Right hindlimb (tissue), 1 donor: ENCODE measurements at regions not wholly inside any gene's neighbourhood (a gene's known extent, or its start where the extent isn't known, plus 50 kb on each side); places are given as distances from the start of the nearest gene placed in this dataset.
"Not testable (repeated sequence)": the region's sequence is repeated elsewhere in the genome, so short reads cannot be mapped to it uniquely, and the experiment has no call there.

Source experiments
- DNase-seq: peaks from one replicate; pipeline ENCODE4 v3.0.0-alpha.2; 2018

DNA sequence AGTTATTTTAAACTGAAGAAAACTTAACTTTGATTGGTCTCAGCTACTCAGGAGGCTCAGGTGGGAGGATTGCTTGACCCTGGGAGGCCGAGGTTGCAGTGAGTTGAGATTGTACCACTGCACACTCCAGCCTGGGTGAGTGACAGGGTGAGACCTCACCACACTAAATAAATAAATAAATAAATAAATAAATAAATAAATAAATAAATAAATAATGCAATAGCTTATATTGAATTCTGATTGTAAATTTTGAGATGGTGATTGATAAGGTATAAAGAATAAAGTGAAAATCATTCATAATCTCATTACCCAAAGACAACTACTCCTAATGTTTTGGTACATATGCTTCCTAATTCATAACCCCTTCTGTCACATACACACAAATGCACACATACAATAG, 58.1 kb downstream of the TUBA3C start:
- no peak for DNase-seq

DNA sequence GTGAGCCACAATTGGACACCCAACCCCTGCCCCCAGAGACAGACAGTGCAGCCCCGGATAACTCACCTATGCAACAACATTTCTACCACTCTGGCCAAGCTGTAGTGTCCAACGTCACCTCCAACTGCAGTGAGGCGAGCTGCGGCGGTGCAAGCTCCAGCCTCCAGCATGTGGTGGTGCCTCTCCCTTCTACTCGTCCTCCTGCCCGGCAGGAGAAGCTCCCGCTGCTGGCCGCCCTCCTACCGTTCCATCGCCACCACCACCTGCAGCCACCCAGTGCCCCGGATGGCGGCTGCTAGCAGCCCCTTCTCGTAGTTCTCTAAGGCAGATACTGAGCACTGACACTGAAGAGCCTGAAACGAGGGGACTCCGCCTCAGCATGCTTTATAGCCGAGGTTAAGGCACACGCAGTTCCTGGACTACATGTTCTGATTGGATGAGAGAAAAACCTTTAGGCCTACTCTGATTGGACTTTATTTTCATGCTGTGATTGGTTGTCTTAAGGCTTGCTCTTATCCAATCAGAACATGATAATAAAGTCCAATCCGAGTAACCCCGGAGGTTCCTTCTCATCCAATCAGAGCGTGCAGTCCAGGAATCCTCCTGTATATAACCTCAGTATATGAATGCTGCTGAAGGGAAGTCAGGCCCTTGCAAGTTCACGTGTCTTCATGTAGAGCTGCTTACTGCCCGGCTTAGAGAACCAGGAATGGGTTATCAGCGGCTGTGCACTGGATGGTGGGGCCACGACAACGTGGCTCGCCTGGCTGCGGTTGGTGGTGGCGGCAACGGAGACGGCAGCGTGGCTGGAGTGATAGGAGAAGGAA, 63.5 kb downstream of the TUBA3C start:
- no peak for DNase-seq

DNA sequence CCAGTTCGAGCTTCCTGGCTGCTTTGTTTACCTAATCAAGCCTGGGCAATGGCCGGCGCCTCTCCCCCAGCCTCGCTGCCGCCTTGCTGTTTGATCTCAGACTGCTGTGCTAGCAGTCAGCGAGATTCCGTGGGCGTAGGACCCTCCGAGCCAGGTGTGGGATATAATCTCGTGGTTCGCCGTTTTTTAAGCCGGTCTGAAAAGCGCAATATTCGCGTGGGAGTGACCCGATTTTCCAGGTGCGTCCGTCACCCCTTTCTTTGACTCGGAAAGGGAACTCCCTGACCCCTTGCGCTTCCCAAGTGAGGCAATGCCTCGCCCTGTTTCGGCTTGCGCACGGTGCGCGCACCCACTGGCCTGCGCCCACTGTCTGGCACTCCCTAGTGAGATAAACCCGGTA, 72.4 kb downstream of the TUBA3C start:
- not testable (repeated sequence) for DNase-seq

DNA sequence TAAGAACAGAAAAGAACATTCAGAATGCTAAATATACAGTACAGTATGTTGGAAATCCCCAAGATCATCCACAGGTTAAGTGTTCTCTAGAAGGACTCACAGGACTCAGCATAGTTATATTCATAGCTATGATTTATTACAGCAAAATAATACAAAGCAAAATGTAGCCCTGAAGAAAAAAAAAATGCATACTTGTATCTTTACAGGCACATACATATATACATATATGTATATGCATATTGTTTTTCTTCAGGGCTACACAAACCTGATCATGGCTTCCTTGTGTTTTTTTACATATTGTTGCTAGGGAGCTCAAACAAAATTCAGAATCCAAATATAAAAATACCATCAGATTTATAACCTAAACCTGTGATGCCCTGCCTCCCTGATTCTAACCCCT, 78.5 kb downstream of the TUBA3C start:
- DNase-seq = no peak

DNA sequence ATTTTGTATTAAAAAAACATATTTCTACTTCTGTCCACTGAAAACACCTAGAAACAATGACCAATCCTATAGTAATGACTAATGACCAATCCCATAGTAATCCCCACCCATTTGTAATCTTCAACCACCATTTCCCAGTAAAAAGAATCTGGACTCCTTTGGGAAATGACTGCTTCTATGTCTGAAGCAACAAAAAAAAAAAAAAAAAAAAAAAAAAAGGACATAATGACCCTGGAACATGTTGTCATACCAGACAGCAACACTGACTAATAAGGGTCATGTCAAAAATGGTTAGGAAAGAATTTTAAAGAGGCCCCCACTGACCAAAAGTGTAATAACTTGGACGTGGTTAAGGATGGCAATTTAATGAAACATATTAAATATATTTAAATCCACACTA, 88.3 kb downstream of the TUBA3C start:
- no peak for DNase-seq

DNA sequence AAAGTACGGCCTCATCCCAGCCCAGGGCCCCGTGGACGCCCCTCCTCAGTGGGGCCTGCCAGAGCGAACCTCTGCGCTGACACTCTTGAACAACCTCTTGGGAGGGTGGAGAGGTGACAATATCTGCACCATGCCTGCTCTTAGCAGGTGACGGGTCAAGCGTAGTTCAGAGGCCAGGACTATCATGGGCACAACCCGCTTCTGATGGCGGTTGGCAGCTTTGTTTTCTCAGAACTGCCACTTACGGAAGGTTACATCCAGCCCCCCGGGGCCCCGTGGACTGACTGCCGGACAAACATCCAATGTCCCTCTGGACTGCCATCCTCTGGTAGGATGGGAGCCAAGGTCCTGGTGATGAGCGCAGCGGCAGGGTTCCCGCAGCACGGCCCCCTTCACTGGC, 91.1 kb downstream of the TUBA3C start:
- no peak for DNase-seq

DNA sequence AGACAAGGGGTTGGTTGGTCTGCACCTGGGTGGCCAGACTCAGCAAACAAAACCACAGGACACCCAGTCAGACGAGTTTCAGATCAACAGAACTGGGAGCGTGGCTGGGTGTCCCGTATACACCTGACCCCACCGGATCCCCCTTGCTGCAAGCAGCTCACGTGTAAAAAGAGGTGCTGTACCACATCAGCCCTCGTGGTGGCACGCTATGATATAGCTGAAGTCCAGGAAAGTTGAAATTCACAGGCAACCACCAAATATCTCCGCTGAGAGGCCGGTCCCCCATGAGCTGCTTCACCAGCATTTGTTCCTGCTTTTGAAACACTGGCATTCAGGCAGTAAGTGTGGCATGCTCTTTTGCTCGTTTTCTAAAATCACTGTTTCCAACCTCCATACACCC, 92.3 kb downstream of the TUBA3C start:
- DNase-seq = no peak

DNA sequence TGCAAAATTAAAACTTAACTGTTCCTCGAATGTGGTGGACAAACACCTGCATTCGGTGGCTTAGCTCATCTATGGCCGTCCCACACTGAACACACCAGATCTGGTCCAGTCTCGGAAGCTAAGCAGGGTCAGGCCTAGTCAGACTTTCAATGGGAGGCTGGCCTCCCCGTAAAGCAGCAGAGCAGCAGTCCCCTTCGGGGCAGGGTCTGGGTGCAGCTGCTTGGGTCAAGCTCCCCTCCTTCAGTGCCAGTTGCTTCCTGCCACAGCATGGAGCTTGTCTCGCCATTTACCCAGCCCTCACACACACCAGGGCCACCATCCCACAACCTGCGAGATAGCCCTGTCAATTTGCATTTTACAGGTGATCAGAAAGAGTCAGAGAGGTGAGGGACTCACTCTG, 93.2 kb downstream of the TUBA3C start:
- no peak for DNase-seq

DNA sequence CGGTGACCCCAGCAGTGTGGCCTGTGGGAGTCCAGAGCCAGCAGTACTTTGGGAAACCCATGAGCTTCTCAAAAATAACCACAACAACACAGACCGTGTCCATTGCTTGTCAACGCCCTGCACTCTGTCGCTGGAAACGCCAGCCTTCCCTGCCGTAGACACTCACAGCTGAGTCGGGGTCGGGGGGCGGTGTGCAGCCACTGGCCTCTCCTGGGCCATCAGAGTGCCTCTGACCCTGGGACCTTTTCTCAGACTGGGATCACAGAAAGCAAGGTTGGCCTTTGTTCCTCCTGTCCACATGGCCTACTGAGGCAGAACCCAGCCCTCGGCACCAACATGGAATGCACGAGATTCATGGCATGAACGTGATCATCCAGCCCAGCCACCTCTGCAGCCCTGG, 95.7 kb downstream of the TUBA3C start:
- no peak for DNase-seq

DNA sequence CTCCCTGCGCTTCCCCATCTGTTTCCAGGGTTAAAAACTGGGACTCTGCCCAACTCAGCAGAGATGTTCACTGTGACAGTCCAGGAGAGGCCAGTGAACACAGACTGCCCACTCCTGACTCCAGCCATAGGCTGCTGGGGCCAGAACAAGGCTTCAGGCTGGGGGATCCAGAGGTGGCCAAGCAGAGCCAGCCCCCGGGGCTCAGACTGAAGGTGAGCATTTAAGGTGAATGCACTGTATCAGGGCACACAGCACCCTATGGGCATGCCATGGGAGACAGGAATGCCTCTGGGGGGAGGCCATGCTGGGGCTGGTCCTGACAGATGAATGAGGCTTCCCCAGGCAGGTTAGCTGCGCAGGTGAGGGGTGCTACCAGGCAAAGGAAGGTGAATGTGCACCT, 96.4 kb downstream of the TUBA3C start:
- no peak for DNase-seq

DNA sequence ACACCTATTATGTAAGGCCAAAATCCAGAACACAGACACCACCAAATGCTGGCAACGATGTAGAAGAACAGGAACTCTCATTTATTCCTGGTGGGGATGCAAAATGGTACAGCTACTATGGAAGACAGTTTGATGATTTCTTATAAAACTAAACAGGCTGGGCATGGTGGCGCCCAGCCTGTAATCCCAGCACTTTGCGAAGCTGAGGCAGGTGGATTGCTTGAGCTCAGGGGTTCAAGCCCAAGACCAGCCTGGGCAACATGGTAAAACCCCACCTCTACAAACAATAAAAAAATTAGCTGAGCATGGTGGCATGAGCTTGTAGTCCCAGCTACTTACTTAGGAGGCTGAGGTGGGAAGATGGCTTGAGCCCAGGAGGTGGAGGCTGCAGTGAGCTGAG, 98.3 kb downstream of the TUBA3C start:
- no peak for DNase-seq

DNA sequence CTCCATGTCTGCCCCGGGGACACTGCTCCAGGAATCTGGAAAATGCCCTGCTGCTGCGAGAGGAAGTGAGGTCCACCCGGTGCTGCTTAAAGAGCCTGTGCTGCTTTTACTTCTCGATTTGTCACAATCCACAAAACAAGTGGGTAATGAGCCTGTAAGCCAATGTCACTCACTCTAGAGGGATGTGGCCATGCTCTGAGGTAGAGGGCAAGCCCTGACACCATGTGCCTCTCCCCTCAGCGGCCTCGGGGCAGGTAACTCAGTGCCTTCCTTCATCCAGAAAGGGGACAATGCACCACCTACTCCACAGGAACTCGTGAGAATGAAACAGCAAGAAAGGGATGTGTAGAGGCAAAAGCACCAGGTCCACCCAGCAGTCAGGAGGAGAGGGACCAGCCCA, 106.2 kb downstream of the TUBA3C start:
- no peak for DNase-seq

DNA sequence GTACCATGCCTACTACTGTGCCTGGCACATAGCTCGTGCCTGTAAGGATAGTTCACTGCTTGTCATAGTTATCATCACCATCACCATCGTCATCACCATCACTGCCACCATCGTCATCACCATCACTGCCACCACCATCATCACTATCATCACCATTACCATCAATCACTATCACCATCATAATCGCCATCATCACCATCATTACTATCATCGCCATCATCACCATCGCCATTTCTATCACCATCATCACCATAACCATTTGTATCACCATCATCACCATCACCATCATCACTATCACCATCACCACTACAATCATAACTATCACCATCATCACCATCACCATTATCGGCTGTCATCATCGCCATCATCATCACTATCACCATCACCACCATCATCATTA, 107.1 kb downstream of the TUBA3C start:
- DNase-seq = no peak

DNA sequence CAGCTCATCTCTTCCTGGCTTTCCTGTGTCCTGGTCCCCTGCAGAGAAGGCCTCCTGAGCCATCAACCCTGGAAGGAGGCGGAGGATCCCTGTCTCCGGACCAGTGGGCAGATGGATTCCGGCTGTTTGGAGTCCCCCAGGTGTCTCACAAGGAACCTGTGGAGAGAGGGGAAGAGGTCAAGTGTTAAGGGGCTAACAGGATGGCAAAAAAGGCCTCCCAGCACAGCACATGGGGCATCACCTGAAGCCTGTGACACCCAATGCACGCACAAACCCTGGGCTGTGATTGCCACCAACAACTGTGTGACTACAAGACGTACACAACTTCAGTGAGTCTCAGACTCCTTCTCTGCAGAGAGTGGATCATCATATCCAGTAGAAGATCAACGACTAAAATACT, 107.5 kb downstream of the TUBA3C start:
- not testable (repeated sequence) for DNase-seq

DNA sequence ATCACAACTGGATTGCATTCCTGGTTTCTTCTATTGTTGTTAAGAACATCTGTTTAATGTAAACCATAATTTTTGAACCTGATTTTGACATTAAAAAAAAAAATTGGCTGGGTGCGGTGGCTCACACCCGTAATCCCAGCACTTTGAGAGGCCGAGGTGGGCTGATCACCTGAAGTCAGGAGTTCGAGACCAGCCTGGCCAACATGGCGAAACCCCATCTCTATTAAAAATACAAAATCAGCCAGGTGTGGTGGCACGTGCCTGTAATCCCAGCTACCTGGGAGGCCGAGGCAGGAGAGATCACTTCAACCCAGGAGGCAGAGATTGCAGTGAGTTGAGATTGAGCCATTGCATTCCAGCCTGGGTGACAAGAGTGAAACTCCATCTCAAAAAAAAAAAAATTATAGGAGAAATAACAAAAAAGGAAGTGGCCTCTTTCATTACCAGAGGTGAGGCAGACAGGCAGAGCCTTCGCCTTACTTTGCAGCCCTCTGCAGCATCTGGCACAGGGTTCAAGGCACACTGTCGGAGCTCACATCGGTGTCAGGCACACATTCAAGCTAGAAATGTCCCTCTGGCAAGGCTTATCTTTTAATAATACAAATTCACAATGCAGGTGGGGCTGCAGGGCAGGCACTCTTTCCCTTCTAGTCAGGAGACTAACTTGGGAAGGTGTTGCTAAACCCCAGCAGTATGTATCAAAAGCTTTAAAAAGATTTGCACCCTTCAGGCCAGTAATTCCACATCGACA, 108.5 kb downstream of the TUBA3C start:
- DNase-seq = not testable (repeated sequence)

DNA sequence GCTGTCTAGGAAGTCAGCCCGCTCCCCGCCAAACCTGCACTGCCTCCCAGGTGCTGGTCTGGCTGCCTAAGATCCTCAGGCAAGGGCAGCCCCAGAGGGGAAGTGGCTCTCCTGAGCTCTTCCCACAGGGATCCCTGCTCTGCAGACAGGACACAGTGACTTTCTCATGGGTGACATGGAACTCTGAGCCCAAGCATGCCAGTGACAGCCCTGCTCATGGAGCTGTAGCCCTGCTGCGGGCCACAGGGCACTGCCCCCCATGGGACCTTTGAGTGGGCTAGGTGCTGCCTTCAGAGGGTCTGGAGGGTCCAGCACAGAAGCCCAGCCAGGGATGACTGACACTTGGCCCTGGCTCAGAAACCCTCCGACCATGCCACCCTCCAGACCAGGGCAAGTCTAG, 109.1 kb downstream of the TUBA3C start:
- no peak for DNase-seq

DNA sequence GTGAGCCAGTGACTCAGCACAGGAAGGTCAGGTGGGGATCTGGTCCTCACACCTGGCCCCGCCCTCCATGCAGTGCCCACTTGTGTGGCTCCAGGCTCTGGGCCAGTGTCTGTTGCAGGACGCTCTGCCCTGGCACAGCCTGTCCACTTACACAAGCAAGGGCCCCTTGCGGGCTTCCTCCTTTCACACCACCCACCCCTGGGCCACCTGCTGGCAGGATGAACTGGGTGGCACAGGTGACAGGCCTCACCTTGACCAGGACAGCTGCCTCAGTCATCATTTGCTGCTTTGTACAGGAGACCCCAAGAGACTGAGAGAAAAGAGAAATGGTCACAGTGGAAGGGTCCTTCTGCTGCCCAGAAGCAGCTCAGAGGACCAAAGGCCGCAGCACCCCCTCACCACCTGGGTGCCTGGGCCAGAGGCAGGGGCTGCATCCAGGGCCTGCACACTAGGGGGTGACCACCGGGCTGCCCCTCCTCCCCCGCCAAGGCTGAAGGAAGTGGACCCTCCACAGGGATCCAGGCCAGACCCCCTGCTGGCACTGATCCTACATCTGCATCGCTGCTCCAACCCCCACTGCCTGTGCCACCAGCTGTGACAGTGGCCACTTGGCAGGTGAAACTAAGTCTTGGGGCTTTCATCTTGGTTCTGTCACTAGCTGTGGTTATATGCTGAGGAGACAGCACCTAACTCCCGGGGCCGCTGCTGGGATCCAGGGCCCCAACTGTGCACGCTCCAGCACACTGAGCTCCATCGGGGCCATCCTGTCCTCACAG, 110.3 kb downstream of the TUBA3C start:
- no peak for DNase-seq

DNA sequence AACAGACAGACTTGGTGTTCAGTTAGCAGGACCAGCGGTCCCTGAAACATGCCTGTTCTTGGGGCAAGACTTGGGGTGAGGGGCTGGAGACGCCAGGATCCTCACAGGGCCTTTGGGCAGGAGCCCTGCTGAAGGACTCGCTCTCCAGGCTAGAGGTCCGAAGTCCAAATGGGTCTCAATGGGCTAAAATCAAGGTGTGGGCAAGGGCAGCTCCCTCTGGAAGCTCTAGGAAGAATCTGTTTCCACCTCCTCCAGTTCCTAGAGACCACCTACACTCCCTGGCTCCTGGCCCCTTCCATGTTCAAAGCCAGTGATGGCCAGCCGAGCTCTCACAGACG, 111.3 kb downstream of the TUBA3C start:
- no peak for DNase-seq

DNA sequence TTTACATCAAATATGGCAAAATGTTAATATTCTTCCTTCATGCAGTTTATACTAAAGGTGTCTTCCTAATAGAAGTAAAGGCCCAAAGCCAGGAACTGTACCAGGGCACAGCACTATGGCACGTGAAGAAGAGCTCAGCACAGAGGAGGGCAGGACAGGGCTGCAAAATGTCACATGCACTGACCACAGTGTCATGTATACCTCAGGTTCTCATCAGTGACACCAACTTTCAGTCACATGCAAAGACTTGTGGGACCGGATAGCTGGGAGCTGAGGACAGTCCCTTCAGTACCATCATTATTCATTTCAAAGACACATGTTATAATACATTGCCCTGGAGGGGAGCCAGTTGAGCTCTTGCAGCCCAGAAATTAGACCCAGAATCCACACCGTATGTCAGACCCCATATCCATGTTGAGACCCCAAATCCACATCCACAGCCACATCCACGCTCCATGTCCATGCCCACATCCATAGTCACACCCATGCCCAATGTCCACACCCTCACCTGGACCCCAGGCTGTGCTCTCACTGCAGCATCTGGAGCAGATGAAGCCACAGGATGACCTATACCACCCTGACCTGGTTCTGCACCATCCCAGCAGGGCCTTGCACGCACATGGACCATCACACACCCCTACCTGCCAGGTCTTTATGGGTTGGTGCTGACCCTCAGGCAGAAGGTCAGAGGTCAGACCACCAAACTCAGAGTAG, 111.8 kb downstream of the TUBA3C start:
- DNase-seq = no peak

DNA sequence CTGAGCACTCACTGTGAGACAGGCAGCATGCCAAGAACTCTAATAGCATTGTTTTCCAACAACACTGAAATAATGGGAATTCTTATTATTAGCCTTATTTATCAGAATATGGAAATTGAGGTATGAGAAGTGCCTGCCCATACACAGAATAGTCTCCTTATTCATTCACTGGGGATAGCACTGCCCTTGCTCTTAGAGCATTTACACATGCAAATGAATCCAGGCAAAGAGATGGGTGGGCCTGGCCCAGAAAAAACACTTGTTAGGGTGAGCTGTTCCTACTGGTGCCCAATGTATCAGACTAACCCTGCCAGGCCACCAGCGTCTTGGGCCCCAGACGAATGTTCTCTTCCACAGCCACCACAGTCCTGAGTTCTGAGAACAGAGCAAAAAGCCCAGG, 112.9 kb downstream of the TUBA3C start:
- no peak for DNase-seq

DNA sequence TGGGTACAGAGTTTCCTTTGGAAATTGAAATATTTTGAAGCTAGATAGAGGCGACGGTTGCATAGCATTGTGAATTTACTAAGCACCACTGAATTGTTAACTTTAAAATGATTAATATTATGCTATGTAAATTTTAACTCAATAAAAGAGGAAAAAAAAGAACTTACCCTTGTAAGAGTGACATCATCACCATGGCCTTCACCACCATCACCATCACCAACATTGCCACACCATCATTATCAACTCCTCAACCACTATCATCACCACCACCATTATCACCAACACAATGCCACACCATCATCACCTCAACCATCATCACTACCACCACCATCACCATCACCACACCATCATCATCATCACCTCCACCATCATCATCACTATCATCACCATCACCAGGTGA, 113.9 kb downstream of the TUBA3C start:
- DNase-seq = no peak

DNA sequence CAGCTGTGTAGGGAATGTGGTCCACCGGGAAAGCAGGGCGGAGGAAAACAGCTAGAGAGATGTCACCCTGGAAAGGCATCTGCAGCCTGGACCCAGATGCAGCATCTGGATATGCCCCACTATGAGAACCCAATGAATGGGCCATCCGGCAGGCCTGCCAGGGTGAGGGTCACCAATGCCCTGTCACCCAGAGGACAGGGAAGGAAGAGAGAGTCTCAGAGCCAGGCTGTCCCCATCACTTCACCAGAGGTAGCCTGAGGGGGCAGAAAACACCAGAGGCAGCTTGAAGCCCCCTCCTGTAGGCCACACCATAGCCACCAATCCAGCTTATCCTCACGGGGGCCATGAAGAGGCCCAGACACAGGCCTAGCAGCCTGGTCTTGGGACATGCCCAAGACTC, 118.8 kb downstream of the TUBA3C start:
- no peak for DNase-seq

DNA sequence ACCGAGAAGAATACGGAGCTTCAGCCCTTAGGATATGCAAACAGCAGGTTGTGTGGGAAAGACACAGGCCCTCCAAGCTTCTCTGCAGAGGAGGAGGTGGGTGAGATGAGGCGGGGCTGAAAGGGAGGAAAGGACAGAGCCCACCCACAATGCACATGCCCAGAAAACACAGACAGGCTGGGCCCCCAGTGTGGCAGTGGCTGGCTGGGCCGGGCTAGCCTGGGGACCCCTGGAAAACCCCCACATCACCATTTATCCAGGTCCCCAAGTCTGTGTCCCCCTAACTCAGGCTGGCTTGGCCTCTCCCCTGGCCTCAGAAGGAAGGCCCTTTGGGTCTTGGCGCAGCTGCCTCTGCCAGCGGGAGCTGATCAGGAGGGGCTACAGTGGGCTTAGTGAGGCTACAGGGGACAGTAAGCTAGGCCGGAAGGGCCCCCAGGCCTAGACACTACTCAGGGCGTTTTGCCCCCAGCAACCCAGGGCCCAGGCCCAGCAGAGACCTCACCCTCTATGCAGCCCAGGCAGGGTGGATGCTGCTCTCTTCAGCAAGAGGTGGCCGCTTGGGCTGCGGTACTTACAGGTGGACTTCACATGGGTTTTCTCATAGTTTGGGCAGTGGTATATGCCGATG, 119.5 kb downstream of the TUBA3C start:
- no peak for DNase-seq
